DMS 273 (cell line): ENCODE measurements at regions not wholly inside any gene's neighbourhood (a gene's known extent, or its start where the extent isn't known, plus 50 kb on each side); places are given as distances from the start of the nearest gene placed in this dataset.

Source experiments
- DNase-seq: peaks from one replicate; lab custom pipeline; 2025; ENCODE audit not compliant: unreplicated experiment; lab: John Stamatoyannopoulos, UW

DNA sequence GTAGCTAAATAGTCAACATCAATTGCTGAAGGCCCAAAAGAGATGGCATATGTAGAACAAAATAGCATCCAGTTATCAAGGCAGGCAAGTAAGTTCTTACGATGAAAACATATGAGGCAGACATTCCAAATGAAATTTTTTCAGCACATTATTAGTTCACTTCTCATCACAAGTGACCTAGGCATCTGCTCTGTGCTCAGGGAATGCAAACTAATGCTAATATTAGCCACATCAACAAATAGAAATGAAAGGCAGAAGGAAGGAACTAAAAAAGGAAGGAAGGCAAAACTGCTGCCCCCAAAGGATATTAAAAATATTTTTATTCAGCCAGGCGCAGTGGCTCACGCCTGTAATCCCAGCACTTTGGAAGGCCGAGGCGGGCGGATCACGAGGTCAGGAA lies 51.2 kb upstream of the ROCK1 start:
- no peak for DNase-seq

GRCh38 chr18:21163647-21164547 lies 52.3 kb upstream of the ROCK1 start:
- DNase-seq: no peak

DNA sequence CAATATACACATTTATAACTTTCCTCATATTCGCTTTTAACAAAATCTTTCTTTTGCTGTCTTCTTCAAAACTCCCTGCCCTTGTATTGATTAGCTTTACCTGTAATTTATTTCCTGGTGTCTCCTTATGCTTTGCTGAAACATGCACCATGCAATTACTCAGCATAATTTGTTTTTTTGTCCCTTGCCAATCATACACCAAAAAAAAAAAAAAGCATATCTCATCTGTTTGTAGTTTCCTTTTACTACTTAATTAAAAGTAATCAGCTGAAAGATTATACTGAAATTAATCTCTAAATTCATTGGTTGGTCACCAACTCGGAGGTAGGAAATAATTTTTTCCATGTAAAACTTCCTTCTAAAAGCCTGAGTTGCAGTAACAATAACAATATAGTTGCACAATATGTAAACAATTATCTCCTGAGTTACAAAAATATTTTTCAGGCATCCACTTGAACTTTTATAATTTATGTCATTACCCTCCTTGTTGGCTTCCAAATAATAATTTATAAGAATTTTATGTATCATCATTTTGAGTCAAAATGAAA lies 53.0 kb upstream of the ROCK1 start:
- DNase-seq: no peak

DNA sequence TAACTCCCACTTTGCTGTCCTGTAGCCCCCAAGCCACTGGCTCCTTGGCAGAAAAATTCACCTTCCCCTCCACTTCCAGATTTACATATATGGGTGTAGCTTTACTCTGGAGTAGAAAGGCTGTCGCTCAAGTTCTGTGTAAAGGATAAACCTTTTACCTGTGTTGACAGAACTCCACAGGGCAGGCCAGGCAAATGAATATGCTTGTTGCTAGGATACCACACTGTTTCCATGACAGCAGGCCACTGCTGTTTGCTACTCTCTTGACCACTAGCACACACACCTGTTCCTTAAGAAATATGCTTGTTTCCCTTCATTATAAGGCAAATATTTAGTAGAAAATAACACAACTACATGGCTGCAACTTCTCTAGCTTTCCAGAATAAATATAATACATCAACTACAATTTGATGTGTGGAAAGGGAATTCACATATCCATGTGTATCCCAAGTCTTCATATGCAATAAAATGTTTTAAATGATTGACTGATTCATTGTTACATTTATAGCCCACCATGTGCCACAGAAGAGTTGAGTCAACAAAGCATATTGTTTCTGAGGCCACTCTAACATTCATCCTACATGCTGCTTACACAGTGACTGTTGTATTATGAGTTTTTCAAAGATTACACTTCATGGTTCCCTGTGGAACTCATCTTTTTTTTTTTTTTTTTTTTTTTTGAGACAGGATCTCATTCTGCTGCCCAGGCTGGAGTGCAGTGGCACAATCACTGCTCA lies 56.2 kb upstream of the ROCK1 start:
- peak; percentile 42 for DNase-seq

DNA sequence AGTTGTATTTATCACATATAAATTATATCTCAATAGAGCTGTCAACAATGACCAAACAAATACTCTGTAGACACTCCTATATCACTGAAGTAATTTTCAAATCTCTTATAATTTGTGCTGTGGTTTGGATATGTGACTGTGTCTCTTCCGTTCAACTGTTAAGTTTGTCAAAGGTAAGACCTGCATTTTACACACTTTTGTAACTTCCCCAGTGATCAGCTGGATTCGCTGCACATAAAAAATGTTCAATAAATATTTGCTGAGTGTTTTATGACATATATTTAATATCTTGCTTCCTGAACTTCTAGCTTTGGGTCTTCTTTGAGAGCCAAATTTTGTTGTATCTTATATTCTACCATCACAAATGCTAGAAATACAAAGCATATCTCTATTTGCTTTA lies 57.3 kb upstream of the ROCK1 start:
- DNase-seq: no peak

DNA sequence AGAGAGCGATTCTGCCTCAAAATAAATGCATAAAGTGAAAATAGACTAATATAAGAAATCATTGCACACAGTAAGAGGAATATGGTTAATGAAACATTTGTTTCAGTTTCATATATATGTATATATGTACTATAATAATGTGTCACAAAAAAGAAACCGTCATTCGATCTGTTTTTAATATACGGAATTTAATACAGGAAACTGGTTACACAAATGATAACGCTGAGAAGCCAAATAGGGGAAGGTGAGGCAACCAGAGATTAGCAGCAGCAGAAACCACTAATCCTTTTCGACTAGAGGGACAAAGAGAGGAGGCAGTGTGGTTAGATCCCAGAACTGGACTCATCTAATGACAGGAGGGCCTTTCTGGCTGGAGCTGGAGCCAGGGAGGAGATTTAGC lies 64.2 kb upstream of the GREB1L start:
- no peak for DNase-seq

- DNase-seq: peak; percentile 83
These were observed 62.3 kb upstream of the GREB1L start for GRCh38 chr18:21179590-21180220.

- DNase-seq: no peak
These were observed 61.4 kb upstream of the GREB1L start for GRCh38 chr18:21180588-21180987.

GRCh38 chr18:21181766-21182165 lies 60.3 kb upstream of the GREB1L start:
- DNase-seq: no peak

- DNase-seq: no peak
These were observed 58.4 kb upstream of the GREB1L start for GRCh38 chr18:21183670-21184069.

DNA sequence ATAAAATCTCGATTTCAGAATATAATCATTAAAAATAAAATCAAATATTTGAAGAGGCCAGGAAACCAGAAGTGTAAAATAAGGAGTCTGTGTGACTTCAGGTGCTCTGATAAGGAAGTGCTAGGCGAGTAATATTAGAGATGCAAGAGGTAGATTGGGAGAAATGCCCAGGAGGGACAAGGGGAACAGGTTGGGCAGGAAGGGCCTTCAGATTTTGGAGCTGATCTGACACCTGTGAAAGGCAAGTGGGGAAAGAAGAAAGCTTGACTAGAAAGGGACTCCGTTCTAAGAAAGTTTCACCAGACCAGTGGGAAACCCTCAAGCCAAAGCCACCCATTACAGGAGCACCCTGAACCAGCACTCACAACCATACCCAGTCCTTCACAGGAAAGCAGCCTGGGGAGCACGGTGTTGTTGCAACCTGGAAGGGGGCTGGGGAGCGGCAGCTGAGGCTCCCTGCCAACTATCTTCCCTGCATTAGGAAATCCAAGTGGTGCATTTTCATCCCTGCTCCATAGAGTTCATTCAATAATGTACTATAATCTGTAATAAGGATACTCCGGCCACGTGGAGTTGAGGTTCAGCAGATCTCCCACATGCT lies 57.5 kb upstream of the GREB1L start:
- DNase-seq: no peak

DNA sequence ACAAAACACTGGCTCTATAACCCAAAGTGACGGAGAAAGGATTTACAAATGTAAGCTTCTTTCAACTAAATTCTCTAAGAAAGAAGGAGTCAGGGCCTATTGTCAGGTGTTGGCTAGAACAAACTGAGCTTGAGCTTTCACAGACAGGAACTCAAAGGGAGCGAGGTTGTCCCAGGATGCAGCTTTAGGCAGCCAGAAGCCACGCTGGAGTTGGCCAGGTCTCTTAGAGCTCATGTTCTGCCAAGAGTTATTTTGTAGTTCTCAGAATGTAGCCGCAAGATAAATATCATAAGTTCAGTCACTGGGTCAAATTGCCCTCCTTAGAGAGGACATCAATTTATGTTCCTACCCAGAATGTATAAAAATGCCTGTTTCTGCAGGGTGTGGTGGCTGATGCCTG lies 54.1 kb upstream of the GREB1L start:
- no peak for DNase-seq

DNA sequence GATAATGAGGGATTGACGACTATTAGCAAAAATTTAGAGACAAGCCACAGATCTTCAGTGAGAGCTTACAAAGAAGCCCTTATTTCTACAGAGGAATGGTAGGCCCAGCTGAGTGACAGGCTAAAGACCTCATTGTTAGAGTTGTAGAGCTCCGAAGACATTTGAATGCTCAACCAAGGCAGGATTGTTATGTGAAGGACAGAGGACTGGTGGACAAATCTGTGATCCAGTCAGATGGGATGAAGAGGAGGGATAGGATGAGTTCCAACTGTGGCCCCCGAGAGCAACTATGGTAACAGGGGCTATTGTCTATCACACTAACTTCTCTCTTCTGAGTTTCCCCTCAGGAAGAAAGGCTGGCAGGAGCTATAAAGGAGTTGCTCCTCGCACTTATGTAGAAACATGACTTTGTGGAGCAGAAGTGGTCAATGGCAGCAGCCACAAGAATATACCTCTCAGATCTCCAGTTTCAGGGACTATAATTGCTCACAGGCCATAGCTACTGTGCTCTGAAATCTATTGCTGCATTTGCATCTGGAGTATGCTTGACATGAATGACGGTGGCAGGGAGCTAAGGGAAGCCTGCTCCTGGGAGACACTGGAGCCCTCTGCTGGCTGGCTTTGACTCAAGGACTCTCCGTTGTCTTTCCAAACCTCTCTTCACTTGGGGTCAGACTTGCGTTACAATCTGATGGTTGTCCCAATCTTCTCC lies 50.3 kb upstream of the GREB1L start:
- peak; percentile 73 for DNase-seq
